Mucosa of descending colon (tissue), 3 donors: ENCODE measurements at regions not wholly inside any gene's neighbourhood (a gene's known extent, or its start where the extent isn't known, plus 50 kb on each side); places are given as distances from the start of the nearest gene placed in this dataset.

Experiments used
- ATAC-seq: fragments of 200-7000 bp; cut with Tn5 transposase; one replicate; pipeline ENCODE4 v1.9.1; 2020; ENCODE audit warnings: mild to moderate bottlenecking, moderate library complexity
- DNase-seq, 3 donors: peaks; one replicate each; pipeline ENCODE4 v3.0.0-alpha.2; 2020
- H3K36me3 ChIP-seq: fragments of 200-600 bp; one replicate; pipeline ENCODE4 v1.8.0; 2021; ENCODE audit warnings: low read depth, mild to moderate bottlenecking
- H3K4me1 ChIP-seq: fragments of 200-600 bp; one replicate; pipeline ENCODE4 v1.8.0; 2021; ENCODE audit warnings: low read depth, mild to moderate bottlenecking
- H3K4me3 ChIP-seq: fragments of 200-600 bp; one replicate; pipeline ENCODE4 v1.8.0; 2021; ENCODE audit warnings: mild to moderate bottlenecking
- H3K9me3 ChIP-seq: fragments of 200-600 bp; one replicate; pipeline ENCODE4 v1.8.0; 2021; ENCODE audit warnings: mild to moderate bottlenecking
- intact Hi-C, 2 donors: fragments of 100-400 bp; cut with DNase I in 1 of 2; cut with micrococcal nuclease in 1 of 2; formaldehyde crosslinking; loops; one replicate each; pipeline versions ENCODE4 v1.11.0 to v1.11.1; 2022; cut with DNase I, micrococcal nuclease
- TF ChIP-seq, protein P1 (sequence below): fragments of 200-600 bp; IDR thresholded peaks from one replicate; pipeline ENCODE4 v1.8.0; 2022; ENCODE audit warnings: antibody characterized with exemption, mild to moderate bottlenecking
- donor health status: DM: no; HTN: no; CAD: no; lungs with moderate emphysema.
- donor health status: DM: no; HTN: no; CAD: no.
- donor health status: DM: no; HTN: yes; CAD: no.

DNA sequence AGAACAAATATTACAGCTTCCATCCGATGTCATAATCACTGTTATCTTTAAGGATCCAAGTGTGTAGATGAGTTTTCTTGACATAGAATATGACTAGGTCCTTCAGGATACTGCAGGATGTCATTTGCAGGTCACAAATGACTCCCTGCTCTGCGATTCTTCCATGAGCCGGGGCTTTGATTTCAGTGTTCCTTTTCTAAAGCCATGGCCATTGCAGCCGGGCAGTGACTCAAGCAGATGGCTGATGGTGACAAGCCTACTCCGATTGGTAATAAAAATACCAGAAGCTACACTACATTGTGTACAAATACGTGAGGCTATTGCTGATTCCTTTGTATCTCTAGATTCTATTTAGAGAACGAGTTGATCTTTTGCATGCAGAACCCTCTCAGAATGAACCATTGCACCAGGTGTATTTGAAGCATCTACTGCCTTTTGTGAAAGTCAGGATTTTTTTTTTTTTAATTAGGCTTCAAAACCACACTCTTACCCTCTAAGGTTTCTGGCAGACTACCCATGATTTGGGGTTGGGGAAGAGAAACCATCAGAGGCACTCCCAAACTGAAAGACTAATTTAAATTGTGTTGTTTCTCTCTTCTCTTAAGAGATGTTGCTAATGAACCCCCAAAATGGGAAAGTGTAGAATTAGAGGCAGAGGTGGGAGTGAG, 271.0 kb upstream of the ADRA1B start:
- ATAC-seq (no peak), DNase-seq (no peak)
- TF ChIP-seq, protein P1, sequence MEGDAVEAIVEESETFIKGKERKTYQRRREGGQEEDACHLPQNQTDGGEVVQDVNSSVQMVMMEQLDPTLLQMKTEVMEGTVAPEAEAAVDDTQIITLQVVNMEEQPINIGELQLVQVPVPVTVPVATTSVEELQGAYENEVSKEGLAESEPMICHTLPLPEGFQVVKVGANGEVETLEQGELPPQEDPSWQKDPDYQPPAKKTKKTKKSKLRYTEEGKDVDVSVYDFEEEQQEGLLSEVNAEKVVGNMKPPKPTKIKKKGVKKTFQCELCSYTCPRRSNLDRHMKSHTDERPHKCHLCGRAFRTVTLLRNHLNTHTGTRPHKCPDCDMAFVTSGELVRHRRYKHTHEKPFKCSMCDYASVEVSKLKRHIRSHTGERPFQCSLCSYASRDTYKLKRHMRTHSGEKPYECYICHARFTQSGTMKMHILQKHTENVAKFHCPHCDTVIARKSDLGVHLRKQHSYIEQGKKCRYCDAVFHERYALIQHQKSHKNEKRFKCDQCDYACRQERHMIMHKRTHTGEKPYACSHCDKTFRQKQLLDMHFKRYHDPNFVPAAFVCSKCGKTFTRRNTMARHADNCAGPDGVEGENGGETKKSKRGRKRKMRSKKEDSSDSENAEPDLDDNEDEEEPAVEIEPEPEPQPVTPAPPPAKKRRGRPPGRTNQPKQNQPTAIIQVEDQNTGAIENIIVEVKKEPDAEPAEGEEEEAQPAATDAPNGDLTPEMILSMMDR, result no peak
- intact Hi-C loops, result no loop called here
- no peaks in the 10 kb centered on the region for H3K9me3 ChIP-seq
- no peak overlapping the region for H3K4me3 ChIP-seq
- H3K4me1 ChIP-seq, result no peaks in the 10 kb centered on the region
- no peaks in the 10 kb centered on the region for H3K36me3 ChIP-seq

DNA sequence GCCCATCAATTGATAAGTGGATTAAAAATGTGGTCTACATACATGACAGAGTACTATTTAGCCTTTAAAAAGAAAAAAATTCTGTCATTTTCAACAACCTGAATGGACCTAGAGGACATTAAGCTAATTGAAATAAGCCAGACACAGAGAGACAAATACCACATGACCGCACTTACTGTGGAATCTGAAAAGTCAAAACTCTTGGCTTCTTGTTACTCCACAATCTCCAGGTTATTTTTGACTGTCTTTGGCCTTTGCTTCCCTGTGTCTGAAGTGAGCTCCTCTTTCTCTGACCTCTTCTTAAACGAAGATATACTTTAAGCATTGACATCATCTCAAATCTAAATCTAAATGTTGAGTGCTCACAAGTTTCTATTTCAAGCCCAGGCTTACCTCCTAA, 265.5 kb upstream of the ADRA1B start:
- TF ChIP-seq, protein P1, result no peak

DNA sequence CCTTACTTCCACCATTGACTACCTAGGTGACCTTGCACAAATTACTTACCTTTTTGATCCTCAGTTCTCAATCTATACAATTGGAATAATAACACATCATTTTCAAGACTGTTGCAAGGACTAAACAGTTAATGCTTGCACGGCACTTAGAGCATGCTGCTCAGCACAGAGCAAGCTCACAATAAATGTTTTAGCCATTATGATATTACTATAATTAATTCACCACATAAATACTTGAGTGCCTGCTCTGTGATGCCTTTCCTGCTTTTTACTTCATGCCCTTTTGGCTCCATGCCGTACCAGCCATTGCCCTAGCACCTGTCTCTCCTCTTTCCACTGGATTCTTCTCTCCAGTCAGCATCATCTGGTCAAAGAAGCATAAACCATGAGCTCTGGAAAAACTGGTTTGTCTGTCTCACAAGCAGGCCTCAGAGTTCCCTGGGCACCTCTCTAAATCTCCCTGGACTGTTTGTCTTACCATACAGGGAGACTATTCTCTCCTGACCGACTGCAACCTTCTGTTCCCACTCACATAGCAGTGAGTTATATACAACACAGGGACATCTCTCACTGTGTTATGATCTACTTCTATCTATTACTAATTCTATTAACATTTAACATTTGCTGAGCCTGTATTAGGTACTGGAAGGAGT, 260.4 kb upstream of the ADRA1B start:
- TF ChIP-seq, protein P1, result no peak
- no peak for ATAC-seq
- H3K9me3 ChIP-seq, result no peaks in the 10 kb centered on the region
- no peaks in the 10 kb centered on the region for H3K4me1 ChIP-seq
- no peaks in the 10 kb centered on the region for H3K36me3 ChIP-seq
- no peak overlapping the region for H3K4me3 ChIP-seq
- intact Hi-C loops, result no loop called here
- DNase-seq, result no peak

More for the DNA sequence above, 265.5 kb upstream of the ADRA1B start:
- intact Hi-C loops, result no loop called here
- Histone ChIP-seq H3K4me1 (no peaks in the 10 kb centered on the region), H3K9me3 (no peaks in the 10 kb centered on the region), H3K4me3 (no peak overlapping the region), H3K36me3 (no peaks in the 10 kb centered on the region)
- ATAC-seq, result no peak
- DNase-seq, result no peak

DNA sequence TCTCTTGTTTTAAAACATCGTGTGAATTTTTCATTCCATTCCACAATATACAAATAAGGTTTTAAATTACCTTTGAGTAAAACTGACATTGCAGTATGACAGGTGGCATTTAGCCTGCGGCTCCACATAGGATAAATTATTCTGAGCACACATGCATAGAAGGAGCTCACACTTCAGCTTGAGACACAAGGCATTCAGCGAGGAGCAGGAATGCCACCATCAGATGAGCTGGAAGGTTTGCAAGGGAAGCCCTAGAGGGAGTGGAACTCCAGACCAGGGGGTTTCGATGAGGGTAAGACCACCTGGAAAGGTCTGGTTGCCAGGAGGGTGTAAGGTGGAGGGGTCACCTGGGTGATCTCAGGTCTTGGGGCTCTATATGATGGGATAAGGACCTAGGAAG, 259.0 kb upstream of the ADRA1B start:
- Histone ChIP-seq H3K9me3 (no peaks in the 10 kb centered on the region), H3K4me1 (no peaks in the 10 kb centered on the region), H3K4me3 (no peak overlapping the region), H3K36me3 (no peaks in the 10 kb centered on the region)
- no peak for ATAC-seq
- intact Hi-C loops, result no loop called here
- TF ChIP-seq, protein P1, result no peak
- no peak for DNase-seq

DNA sequence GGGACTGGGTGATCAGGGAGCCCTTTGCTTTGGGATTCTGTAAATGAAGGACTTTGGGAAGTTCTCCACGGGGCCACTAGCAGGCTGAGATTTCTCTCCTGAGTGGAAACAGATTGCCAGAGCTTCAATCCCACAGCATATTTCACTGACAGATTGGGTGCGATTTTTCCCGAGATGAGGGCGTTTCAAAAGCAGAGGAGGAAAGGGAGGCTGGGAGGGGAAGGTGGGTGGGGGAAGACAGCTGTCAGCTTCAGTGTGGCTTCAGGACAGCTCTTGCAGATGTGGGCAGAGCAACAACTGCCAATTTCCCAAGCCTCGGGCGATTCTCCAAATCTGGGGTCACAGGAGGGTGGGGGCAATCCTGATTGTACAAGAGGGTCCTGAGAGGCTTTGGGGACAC, 258.5 kb upstream of the ADRA1B start:
- TF ChIP-seq, protein P1, result no peak
- no peak overlapping the region for H3K4me3 ChIP-seq
- DNase-seq, result no peak
- H3K36me3 ChIP-seq, result no peaks in the 10 kb centered on the region
- no peaks in the 10 kb centered on the region for H3K4me1 ChIP-seq
- intact Hi-C loops, result no loop called here
- H3K9me3 ChIP-seq, result no peaks in the 10 kb centered on the region
- no peak for ATAC-seq
